Liver (tissue), 8 donors: ENCODE measurements at regions not wholly inside any gene's neighbourhood (a gene's known extent, or its start where the extent isn't known, plus 50 kb on each side); places are given as distances from the start of the nearest gene placed in this dataset.

ENCODE experiments used
- DNase-seq: peaks from one replicate; pipeline ENCODE4 v3.0.0-alpha.2; 2017; ENCODE audit warnings: low spot score
- H3K27ac ChIP-seq, 2 donors: one replicate each; pipeline ENCODE4 v1.7.0; 2013; ENCODE audit warnings: inconsistent platforms in 2 of 2, low read length in 2 of 2, control low read depth in 1 of 2, low read depth in 1 of 2, mild to moderate bottlenecking in 1 of 2
- H3K27me3 ChIP-seq, 4 donors: one replicate each; pipeline versions ENCODE4 v1.6.1 to v1.7.0; 2013; ENCODE audit warnings: low read length in 3 of 4, inconsistent platforms in 1 of 4, mild to moderate bottlenecking in 1 of 4, moderate library complexity in 1 of 4; ENCODE audit not compliant: control insufficient read depth in 4 of 4, insufficient read depth in 4 of 4
- H3K36me3 ChIP-seq, 4 donors: one replicate each; pipeline versions ENCODE4 v1.6.1 to v1.7.0; 2013; ENCODE audit warnings: low read length in 3 of 4, mild to moderate bottlenecking in 3 of 4, low read depth in 1 of 4, moderate library complexity in 1 of 4; ENCODE audit not compliant: control insufficient read depth in 4 of 4, insufficient read depth in 3 of 4
- H3K4me1 ChIP-seq, 4 donors: one replicate each; pipeline versions ENCODE4 v1.6.1 to v1.7.0; 2013; ENCODE audit warnings: low read length in 3 of 4, mild to moderate bottlenecking in 3 of 4, moderate library complexity in 1 of 4; ENCODE audit not compliant: control insufficient read depth in 4 of 4, insufficient read depth in 4 of 4
- H3K4me3 ChIP-seq, 3 donors: one replicate each; pipeline versions ENCODE4 v1.6.1 to v1.7.0; 2013; ENCODE audit warnings: low read length in 3 of 3, control low read depth in 1 of 3, low read depth in 1 of 3, mild to moderate bottlenecking in 1 of 3
- H3K9ac ChIP-seq, 2 donors: one replicate each; pipeline ENCODE4 v1.7.0; 2013; ENCODE audit warnings: low read length in 2 of 2, mild to moderate bottlenecking in 2 of 2, moderate library complexity in 2 of 2, control low read depth in 1 of 2, low read depth in 1 of 2
- H3K9me3 ChIP-seq, 4 donors: one replicate each; pipeline versions ENCODE4 v1.6.1 to v1.7.0; 2013; ENCODE audit warnings: low read length in 3 of 4; ENCODE audit not compliant: control insufficient read depth in 4 of 4
- ATF3 ChIP-seq: IDR thresholded peaks from 2 replicates; pipeline ENCODE4 v1.6.1; 2016; ENCODE audit warnings: antibody characterized with exemption
- CTCF ChIP-seq: fragments of 150-350 bp; IDR thresholded peaks from 2 replicates; pipeline ENCODE4 v1.5.1; 2017; ENCODE audit warnings: improper control_type of control experiment, low read depth, low read length; ENCODE audit not compliant: missing input control
- EGR1 ChIP-seq, 2 donors: IDR thresholded peaks; 2 replicates each; pipeline ENCODE4 v1.6.1; 2016 to 2018; ENCODE audit warnings: antibody characterized with exemption in 2 of 2, low read depth in 2 of 2
- GABPA ChIP-seq, 2 donors: IDR thresholded peaks in 1 of 2; conservative IDR thresholded peaks in 1 of 2; 2 replicates each; pipeline ENCODE4 v1.6.1; 2016; ENCODE audit warnings: antibody characterized with exemption in 2 of 2, mild to moderate bottlenecking in 1 of 2, moderate library complexity in 1 of 2
- MAX ChIP-seq: IDR thresholded peaks from 2 replicates; pipeline ENCODE4 v1.6.1; 2016; ENCODE audit warnings: antibody characterized with exemption
- NR2F2 ChIP-seq: IDR thresholded peaks from 2 replicates; pipeline ENCODE4 v1.6.1; 2016; ENCODE audit warnings: antibody characterized with exemption
- REST ChIP-seq: IDR thresholded peaks from 2 replicates; pipeline ENCODE4 v1.6.1; 2016; ENCODE audit warnings: antibody characterized with exemption, mild to moderate bottlenecking
- TAF1 ChIP-seq: conservative IDR thresholded peaks from 2 replicates; pipeline ENCODE4 v1.6.1; 2016; ENCODE audit warnings: antibody characterized with exemption, mild to moderate bottlenecking
- WGBS: extraction: QIAGEN DNeasy Blood & Tissue Kit; methylation state at CpG from one replicate; pipeline ENCODE4 v1.1.7; 2013; 5-methylcytosine and 5-hydroxymethylcytosine counted together
- donor health status: healthy.
- donor health status: healthy.
- donor health status: healthy.
- donor health status: healthy.
- donor health status: healthy.

- H3K4me3 ChIP-seq: no peak overlapping the region
Measured at GRCh38 chr5:56686337-56687195, 128.8 kb upstream of the MAP3K1 start.

More at GRCh38 chr5:56686337-56687195, 128.8 kb upstream of the MAP3K1 start:
- Histone ChIP-seq H3K27me3 (no peaks in the 10 kb centered on the region), H3K4me1 (no peaks in the 10 kb centered on the region), H3K27ac (no peak overlapping the region), H3K9ac (no peak overlapping the region), H3K9me3 (no peaks in the 10 kb centered on the region), H3K36me3 (no peaks in the 10 kb centered on the region)
- DNase-seq: no peak
- TF ChIP-seq NR2F2 (no peak), GABPA (IDR thresholded peaks at IDR 0.05 in 1 of 2, conservative IDR thresholded peaks at IDR 0.05 in 1 of 2) (no peak), REST (no peak), ATF3 (no peak), EGR1 (IDR thresholded peaks at IDR 0.05; ENCODE audit: low read depth in 2 of 2) (no peak), MAX (no peak), TAF1 (no peak), CTCF (no peak)
- WGBS: 66% methylated on average over 5 of the region's 5 CpGs
